Suprapubic skin (tissue), 4 donors: ENCODE measurements at regions not wholly inside any gene's neighbourhood (a gene's known extent, or its start where the extent isn't known, plus 50 kb on each side); places are given as distances from the start of the nearest gene placed in this dataset.

Experiments
- DNase-seq, 2 donors: peaks; one replicate each; pipeline ENCODE4 v3.0.0-alpha.2; 2019; ENCODE audit warnings: low spot score in 2 of 2
- H3K27ac ChIP-seq: fragments of 200-600 bp; sonication (generic); one replicate; pipeline ENCODE4 v1.5.1; 2019
- H3K27me3 ChIP-seq: fragments of 200-600 bp; sonication (generic); one replicate; pipeline ENCODE4 v1.5.1; 2019
- H3K36me3 ChIP-seq: fragments of 200-600 bp; sonication (generic); one replicate; pipeline ENCODE4 v1.5.1; 2019
- H3K4me1 ChIP-seq: fragments of 200-600 bp; sonication (generic); one replicate; pipeline ENCODE4 v1.5.1; 2019
- H3K4me3 ChIP-seq: fragments of 200-600 bp; sonication (generic); one replicate; pipeline ENCODE4 v1.5.1; 2019; ENCODE audit warnings: mild to moderate bottlenecking
- H3K9me3 ChIP-seq: fragments of 200-600 bp; sonication (generic); one replicate; pipeline ENCODE4 v1.5.1; 2019
- EP300 ChIP-seq: sonication (generic); formaldehyde crosslinking; IDR thresholded peaks from one replicate; pipeline ENCODE4 v1.6.1; 2017; ENCODE audit warnings: antibody characterized with exemption
- POLR2A ChIP-seq, 2 donors: fragments of 450-650 bp; IDR thresholded peaks; one replicate each; pipeline ENCODE4 v1.6.1; 2017; ENCODE audit warnings: antibody characterized with exemption in 2 of 2, mild to moderate bottlenecking in 2 of 2, moderate library complexity in 2 of 2
- POLR2AphosphoS5 ChIP-seq, 3 donors: sonication (generic); formaldehyde crosslinking; IDR thresholded peaks; one replicate each; pipeline ENCODE4 v1.6.1; 2017; ENCODE audit warnings: antibody characterized with exemption in 3 of 3
- WGBS: methylation state at CpG from one replicate; pipeline ENCODE4 v1.1.5; 2018; 5-methylcytosine and 5-hydroxymethylcytosine counted together
- TF ChIP-seq, protein P1 (sequence below), 2 donors: fragments of 200-600 bp in 1 of 2; fragments of 450-650 bp in 1 of 2; sonication (generic) in 1 of 2; IDR thresholded peaks; one replicate each; pipeline ENCODE4 v1.5.1; 2016 to 2019; ENCODE audit warnings: antibody characterized with exemption in 2 of 2, mild to moderate bottlenecking in 1 of 2, moderate library complexity in 1 of 2

DNA sequence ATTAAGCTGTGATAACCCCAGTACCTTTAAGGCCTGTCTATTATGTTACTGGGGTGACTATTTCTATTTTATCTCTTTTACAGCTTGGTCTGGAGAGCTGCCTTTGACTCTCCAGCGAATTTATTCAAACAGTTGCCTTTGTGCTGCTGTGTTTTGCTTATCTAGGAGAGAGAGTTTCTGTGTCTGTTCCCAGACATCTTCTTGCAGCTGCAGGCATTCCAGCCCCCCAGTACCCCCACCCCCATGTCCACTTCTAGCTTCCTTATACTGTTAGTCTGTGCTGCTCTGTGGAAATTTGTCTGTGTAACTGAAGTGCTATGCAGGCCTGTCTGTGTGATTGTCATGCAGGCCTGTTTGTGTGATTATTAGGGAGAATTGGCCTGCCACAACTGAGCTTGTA lies 713.7 kb upstream of the SEMA6D start:
- H3K4me3 ChIP-seq: no peak overlapping the region
- no peaks in the 10 kb centered on the region for H3K27me3 ChIP-seq
- WGBS: 41% methylated on average over 1 of the region's 1 CpG
- H3K27ac ChIP-seq: no peak overlapping the region
- H3K36me3 ChIP-seq: no peaks in the 10 kb centered on the region
- TF ChIP-seq POLR2A (IDR thresholded peaks at IDR 0.05) (no peak), EP300 (no peak), POLR2AphosphoS5 (IDR thresholded peaks at IDR 0.05) (no peak)
- TF ChIP-seq, protein P1, sequence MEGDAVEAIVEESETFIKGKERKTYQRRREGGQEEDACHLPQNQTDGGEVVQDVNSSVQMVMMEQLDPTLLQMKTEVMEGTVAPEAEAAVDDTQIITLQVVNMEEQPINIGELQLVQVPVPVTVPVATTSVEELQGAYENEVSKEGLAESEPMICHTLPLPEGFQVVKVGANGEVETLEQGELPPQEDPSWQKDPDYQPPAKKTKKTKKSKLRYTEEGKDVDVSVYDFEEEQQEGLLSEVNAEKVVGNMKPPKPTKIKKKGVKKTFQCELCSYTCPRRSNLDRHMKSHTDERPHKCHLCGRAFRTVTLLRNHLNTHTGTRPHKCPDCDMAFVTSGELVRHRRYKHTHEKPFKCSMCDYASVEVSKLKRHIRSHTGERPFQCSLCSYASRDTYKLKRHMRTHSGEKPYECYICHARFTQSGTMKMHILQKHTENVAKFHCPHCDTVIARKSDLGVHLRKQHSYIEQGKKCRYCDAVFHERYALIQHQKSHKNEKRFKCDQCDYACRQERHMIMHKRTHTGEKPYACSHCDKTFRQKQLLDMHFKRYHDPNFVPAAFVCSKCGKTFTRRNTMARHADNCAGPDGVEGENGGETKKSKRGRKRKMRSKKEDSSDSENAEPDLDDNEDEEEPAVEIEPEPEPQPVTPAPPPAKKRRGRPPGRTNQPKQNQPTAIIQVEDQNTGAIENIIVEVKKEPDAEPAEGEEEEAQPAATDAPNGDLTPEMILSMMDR (IDR thresholded peaks at IDR 0.05): no peak
- H3K9me3 ChIP-seq: peaks cover 9% of the 10 kb centered on the region
- DNase-seq: no peak
- H3K4me1 ChIP-seq: no peaks in the 10 kb centered on the region

DNA sequence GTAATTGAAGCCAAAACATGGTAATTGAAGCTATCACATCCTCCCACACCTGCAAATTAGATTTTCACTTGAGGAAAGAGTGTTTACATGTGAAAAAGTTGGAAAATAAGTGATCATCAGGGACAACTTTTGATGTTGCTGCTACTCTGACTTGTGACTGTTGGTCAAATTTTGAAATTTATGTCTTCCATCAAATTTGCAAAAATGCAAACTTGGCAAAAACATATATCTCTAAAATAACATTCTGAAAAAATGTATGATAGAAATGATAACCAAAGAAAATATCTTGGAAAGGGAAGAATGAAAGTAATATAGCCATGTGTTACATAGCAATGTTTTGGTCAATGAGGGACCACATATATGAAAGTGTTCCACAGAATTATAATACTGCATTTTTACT lies 703.9 kb upstream of the SEMA6D start:
- Histone ChIP-seq H3K27ac (no peak overlapping the region), H3K4me1 (no peaks in the 10 kb centered on the region), H3K9me3 (no peaks in the 10 kb centered on the region), H3K36me3 (no peaks in the 10 kb centered on the region), H3K27me3 (no peaks in the 10 kb centered on the region), H3K4me3 (no peak overlapping the region)
- no peak for TF ChIP-seq EP300
- no peak for TF ChIP-seq POLR2A (IDR thresholded peaks at IDR 0.05)
- TF ChIP-seq POLR2AphosphoS5 (IDR thresholded peaks at IDR 0.05): no peak
- TF ChIP-seq, protein P1 (IDR thresholded peaks at IDR 0.05): no peak
- DNase-seq: no peak

DNA sequence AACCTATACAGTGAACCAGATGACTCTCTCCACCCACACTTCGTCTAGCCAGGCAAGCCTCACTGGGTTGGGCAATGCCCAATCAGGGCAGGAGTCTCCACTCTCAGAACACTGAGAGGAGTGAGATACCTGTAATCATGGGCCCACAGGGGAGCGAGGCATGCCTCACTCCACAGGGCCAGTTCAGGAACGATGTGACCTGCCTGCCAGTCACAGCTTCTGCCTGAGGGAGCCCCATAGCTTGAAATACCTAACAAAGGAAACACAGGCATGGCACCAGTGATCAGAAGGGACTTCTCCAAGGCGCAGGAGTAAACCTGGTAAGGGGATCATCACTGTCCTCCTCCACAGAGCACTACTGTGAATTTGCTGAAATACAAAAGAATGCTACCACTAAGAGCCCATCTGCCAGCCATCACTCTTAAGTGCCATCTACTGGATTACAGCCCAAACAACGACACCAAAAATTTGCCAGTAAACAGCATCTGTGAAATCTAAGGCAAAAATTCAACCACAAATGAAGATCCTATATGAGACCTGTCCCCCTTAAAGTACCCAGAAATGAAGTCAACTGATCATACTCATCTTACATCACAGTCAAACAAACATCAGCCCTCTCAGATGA lies 689.9 kb upstream of the SEMA6D start:
- WGBS: 78% methylated on average over 5 of the region's 5 CpGs
- Histone ChIP-seq H3K4me1 (no peaks in the 10 kb centered on the region), H3K9me3 (no peaks in the 10 kb centered on the region), H3K4me3 (no peak overlapping the region), H3K27me3 (no peaks in the 10 kb centered on the region), H3K27ac (no peak overlapping the region), H3K36me3 (no peaks in the 10 kb centered on the region)
- TF ChIP-seq POLR2A (IDR thresholded peaks at IDR 0.05) (no peak), POLR2AphosphoS5 (IDR thresholded peaks at IDR 0.05) (no peak), EP300 (no peak)
- TF ChIP-seq, protein P1 (IDR thresholded peaks at IDR 0.05): no peak
- no peak for DNase-seq

DNA sequence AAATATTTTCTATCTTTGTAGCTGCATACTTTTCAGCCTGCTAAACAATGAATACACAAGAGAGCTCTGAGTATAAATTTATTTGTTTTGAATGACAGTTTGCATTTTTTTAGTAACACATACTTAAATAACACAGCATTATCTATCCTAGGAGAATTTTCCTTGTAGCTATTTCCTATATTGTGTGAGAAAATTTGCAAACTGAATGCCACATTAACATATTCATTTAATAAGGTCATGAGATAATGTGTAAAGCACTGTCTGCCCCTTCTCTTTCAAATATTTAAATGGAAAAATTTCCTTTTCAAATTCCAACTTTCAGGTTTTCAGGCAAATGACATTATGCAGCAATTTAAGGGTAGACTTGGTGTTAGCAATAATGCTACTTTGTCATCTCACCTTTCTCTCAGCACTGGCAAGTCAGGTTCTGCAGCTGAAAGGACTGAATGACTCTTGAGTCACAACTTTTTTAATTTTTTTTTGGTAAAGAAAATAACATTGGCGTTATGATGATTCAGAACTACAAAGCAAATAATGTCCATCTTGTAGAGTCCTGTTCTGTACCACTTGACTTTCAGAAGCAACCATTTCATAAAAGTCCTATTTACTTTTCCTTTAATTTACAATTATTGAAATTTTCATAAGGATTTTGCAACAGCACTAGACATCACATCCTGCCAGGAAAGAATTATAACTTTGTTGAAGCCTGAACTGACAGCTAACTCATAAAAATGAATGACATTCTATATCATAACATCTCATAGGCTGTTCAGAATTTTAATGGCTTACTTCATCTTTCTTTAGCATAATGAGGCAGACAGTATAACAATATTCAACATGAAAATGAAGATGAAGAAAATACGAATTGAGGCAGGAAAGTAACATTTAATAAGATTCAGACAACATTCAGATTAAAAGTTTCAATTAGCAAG lies 681.6 kb upstream of the SEMA6D start:
- no peak overlapping the region for H3K4me3 ChIP-seq
- WGBS: 29% methylated on average over 2 of the region's 2 CpGs
- no peaks in the 10 kb centered on the region for H3K9me3 ChIP-seq
- TF ChIP-seq POLR2A (IDR thresholded peaks at IDR 0.05) (no peak), POLR2AphosphoS5 (IDR thresholded peaks at IDR 0.05) (no peak), EP300 (no peak)
- TF ChIP-seq, protein P1 (IDR thresholded peaks at IDR 0.05): no peak
- no peak overlapping the region for H3K27ac ChIP-seq
- DNase-seq: no peak
- no peaks in the 10 kb centered on the region for H3K4me1 ChIP-seq
- no peaks in the 10 kb centered on the region for H3K36me3 ChIP-seq
- H3K27me3 ChIP-seq: no peaks in the 10 kb centered on the region

DNA sequence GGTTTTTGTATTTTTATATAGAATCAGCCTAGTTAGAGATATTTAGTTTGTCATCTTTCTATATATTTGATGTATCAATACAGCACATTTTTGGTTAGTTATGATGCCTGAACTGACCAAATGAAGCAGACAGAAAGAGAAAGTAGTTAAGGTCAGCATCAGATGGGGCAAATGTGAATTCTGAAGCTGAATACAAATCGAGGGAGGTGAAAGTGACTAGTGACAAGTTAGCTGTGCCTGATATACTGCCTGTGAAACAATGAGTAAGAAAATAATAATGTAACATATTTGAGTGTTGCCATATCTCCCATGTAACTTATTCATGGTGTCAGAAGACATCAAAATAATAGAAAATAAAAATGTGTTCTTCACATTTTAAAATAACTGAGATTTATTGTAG lies 680.3 kb upstream of the SEMA6D start:
- Histone ChIP-seq H3K27me3 (no peaks in the 10 kb centered on the region), H3K36me3 (no peaks in the 10 kb centered on the region), H3K4me3 (no peak overlapping the region), H3K4me1 (no peaks in the 10 kb centered on the region), H3K9me3 (no peaks in the 10 kb centered on the region), H3K27ac (no peak overlapping the region)
- no peak for TF ChIP-seq EP300
- TF ChIP-seq POLR2A (IDR thresholded peaks at IDR 0.05): no peak
- TF ChIP-seq, protein P1 (IDR thresholded peaks at IDR 0.05): no peak
- TF ChIP-seq POLR2AphosphoS5 (IDR thresholded peaks at IDR 0.05): no peak
- no peak for DNase-seq
- 35% methylated on average over 1 of the region's 1 CpG for WGBS
